Heart right ventricle (tissue), 16 donors: ENCODE measurements at regions not wholly inside any gene's neighbourhood (a gene's known extent, or its start where the extent isn't known, plus 50 kb on each side); places are given as distances from the start of the nearest gene placed in this dataset.
"Not testable (repeated sequence)": the region's sequence is repeated elsewhere in the genome, so short reads cannot be mapped to it uniquely, and the experiment has no call there.

Source experiments
- ATAC-seq, 8 donors: fragments of 200-7000 bp; cut with Tn5 transposase; one replicate each; pipeline ENCODE4 v1.9.1; 2020; ENCODE audit warnings: mild to moderate bottlenecking in 8 of 8, moderate library complexity in 8 of 8, moderate number of reproducible peaks in 1 of 8
- DNase-seq, 2 donors: peaks; one replicate each; pipeline ENCODE4 v3.0.0-alpha.2; 2020
- H3K27ac ChIP-seq, 10 donors: fragments of 200-600 bp; sonication (generic) in 2 of 10; one replicate each; pipeline versions ENCODE4 v1.5.0 to v1.8.0; 2020 to 2022; ENCODE audit warnings: mild to moderate bottlenecking in 3 of 10
- H3K27me3 ChIP-seq, 7 donors: fragments of 200-600 bp; one replicate each; pipeline ENCODE4 v1.8.0; 2021 to 2022; ENCODE audit warnings: mild to moderate bottlenecking in 2 of 7
- H3K36me3 ChIP-seq, 9 donors: fragments of 200-600 bp; sonication (generic) in 1 of 9; one replicate each; pipeline versions ENCODE4 v1.5.0 to v1.8.0; 2020 to 2022; ENCODE audit warnings: mild to moderate bottlenecking in 2 of 9
- H3K4me1 ChIP-seq, 9 donors: fragments of 200-600 bp; sonication (generic) in 1 of 9; one replicate each; pipeline versions ENCODE4 v1.5.0 to v1.8.0; 2020 to 2022; ENCODE audit warnings: mild to moderate bottlenecking in 4 of 9
- H3K4me3 ChIP-seq, 10 donors: fragments of 200-600 bp; sonication (generic) in 2 of 10; one replicate each; pipeline versions ENCODE4 v1.5.0 to v1.8.0; 2020 to 2022; ENCODE audit warnings: mild to moderate bottlenecking in 7 of 10, moderate library complexity in 2 of 10
- H3K9me3 ChIP-seq, 11 donors: fragments of 200-600 bp in 10 of 11; sonication (generic) in 2 of 11; one replicate each; pipeline versions ENCODE4 v1.5.0 to v1.8.0; 2013 to 2022; ENCODE audit warnings: mild to moderate bottlenecking in 2 of 11, control low read depth in 1 of 11, moderate library complexity in 1 of 11
- WGBS, 2 donors: extraction: QIAGEN DNeasy Blood & Tissue Kit; methylation state at CpG; one replicate each; pipeline ENCODE4 v1.1.7; 2013; ENCODE audit warnings: inconsistent platforms in 1 of 2; 5-methylcytosine and 5-hydroxymethylcytosine counted together
- intact Hi-C, 10 donors: fragments of 100-400 bp; cut with DNase I; formaldehyde crosslinking; loops; one replicate each; pipeline versions ENCODE4 v1.11.1 to v1.14.2; 2022
- TF ChIP-seq, protein P1 (sequence below), 9 donors: fragments of 200-600 bp; sonication (generic) in 2 of 9; IDR thresholded peaks; one replicate each; pipeline versions ENCODE4 v1.5.0 to v1.8.0; 2021 to 2022; ENCODE audit warnings: antibody characterized with exemption in 9 of 9, mild to moderate bottlenecking in 5 of 9, moderate library complexity in 1 of 9
- donor health status: Arrhythmogenic right ventricular cardiomyopathy.
- donor health status: ischemic (EF 13 %, LVEDD 7.1; RV severe dilation, severe dysfunction).
- donor health status: healthy with polysubstance abuse.
- donor health status: DM: no; HTN: yes; CAD: no.
- donor health status: DM: no; HTN: no; CAD: no.
- donor health status: ischemic (EF 25% LVEDD 6.9; RV normal size, moderate dysfunction).
- donor health status: ischemic (EF 25% LVEDD 5.7; RV mildly dilated, moderate dysfunction).
- donor health status: healthy.
- donor health status: DM: yes; HTN: yes; CAD: no.
- donor health status: Ischemic cardiomyopathy.
- donor health status: ischemic (EF 35%, LVEDD 5.7; RV mildly dilated, moderate dysfunction).
- donor health status: nonischemic (EF 11% LVEDD 7.7; RV severe dilation, severe dysfunction).
- donor health status: DM: yes; HTN: yes; CAD: no.
- donor health status: PGD.
- donor health status: ischemic (EF 29% LVEDD 5.4; RV normal size, mild dysfunction).
- donor health status: nonischemic (EF 23%, LVEDD 6.1; RV moderate dilation, normal function).

DNA sequence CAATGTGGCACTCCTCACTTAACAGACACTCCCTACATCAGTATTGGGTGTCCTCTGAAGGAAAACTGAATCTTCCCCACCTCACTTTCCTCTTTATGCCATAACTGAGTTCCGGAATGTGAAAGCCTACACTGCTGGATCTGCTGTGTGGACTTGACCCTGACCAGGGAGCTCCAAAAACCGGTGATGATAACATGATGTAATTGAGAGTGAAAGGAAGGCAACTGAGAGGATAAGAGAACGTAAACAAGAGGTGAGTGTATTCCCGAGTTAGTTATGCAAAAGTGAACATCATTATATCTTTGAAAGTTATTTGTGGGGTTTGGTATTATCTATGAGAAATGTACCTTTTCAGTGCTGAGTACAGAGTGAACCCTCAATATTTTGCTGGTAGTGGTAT lies 1794.8 kb downstream of the MRPL39 start:
- 65 to 68% methylated on average over 4 of the region's 4 CpGs for WGBS, 2 donors
- TF ChIP-seq, protein P1, sequence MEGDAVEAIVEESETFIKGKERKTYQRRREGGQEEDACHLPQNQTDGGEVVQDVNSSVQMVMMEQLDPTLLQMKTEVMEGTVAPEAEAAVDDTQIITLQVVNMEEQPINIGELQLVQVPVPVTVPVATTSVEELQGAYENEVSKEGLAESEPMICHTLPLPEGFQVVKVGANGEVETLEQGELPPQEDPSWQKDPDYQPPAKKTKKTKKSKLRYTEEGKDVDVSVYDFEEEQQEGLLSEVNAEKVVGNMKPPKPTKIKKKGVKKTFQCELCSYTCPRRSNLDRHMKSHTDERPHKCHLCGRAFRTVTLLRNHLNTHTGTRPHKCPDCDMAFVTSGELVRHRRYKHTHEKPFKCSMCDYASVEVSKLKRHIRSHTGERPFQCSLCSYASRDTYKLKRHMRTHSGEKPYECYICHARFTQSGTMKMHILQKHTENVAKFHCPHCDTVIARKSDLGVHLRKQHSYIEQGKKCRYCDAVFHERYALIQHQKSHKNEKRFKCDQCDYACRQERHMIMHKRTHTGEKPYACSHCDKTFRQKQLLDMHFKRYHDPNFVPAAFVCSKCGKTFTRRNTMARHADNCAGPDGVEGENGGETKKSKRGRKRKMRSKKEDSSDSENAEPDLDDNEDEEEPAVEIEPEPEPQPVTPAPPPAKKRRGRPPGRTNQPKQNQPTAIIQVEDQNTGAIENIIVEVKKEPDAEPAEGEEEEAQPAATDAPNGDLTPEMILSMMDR (IDR thresholded peaks at IDR 0.05), result no peak

DNA sequence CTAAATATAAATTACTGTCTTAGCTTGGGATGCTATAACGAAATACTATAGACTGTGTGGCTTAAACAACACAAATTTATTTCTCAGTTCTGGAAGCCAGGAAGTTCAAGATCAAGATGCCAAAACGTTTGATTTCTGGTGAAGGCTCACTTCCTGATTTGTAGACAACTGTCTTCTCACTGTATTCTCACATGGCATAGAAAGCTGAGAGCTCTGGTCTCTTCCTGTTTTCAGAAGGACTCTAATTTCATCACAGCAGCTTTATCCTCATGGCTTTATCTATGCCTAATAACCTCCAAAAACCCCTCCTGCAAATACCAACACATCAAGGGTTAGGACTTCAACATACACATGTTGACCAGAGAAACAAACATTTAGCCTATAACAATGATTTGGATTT lies 1795.5 kb downstream of the MRPL39 start:
- Histone ChIP-seq H3K36me3 (no peaks in the 10 kb centered on the region), H3K4me1 (no peaks in the 10 kb centered on the region), H3K9me3 (peaks cover 0 to 6% (median 0%) of the 10 kb centered on the region in 11 donors), H3K27ac (no peak overlapping the region), H3K27me3 (no peaks in the 10 kb centered on the region), H3K4me3 (no peak overlapping the region)
- DNase-seq, result no peak
- no peak for ATAC-seq
- intact Hi-C loops, result no loop called here
- 32 to 36% methylated on average over 2 of the region's 2 CpGs for WGBS, 2 donors
- TF ChIP-seq, protein P1 (IDR thresholded peaks at IDR 0.05), result no peak

More for the DNA sequence above, 1794.8 kb downstream of the MRPL39 start:
- no peak for ATAC-seq
- peaks cover 0 to 6% (median 0%) of the 10 kb centered on the region in 11 donors for H3K9me3 ChIP-seq
- no peak for DNase-seq
- no peak overlapping the region for H3K27ac ChIP-seq
- no peaks in the 10 kb centered on the region for H3K36me3 ChIP-seq
- no peaks in the 10 kb centered on the region for H3K27me3 ChIP-seq
- intact Hi-C loops, result no loop called here
- H3K4me3 ChIP-seq, result no peak overlapping the region
- no peaks in the 10 kb centered on the region for H3K4me1 ChIP-seq

DNA sequence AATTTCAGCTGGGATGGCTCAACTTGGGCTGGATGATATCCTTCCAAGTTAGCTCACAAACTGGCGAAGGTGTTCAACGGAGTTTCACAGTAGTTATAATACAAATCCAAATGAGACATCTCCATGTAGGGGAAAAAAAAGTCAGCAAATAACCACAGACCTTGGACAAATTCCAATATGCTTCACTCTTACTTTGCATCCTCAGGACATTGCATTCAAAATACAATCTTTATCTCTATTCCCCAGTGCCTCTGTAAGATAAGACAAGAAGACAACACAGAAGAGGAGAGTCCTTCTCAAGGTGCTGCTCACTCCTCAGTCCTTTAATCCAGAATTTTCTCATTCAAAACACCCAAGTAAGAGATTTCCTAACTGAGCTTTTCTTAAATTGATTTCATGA lies 1797.7 kb downstream of the MRPL39 start:
- Histone ChIP-seq H3K27me3 (no peaks in the 10 kb centered on the region), H3K27ac (no peak overlapping the region), H3K9me3 (peaks cover 0 to 6% (median 0%) of the 10 kb centered on the region in 11 donors), H3K4me1 (no peaks in the 10 kb centered on the region), H3K36me3 (no peaks in the 10 kb centered on the region), H3K4me3 (no peak overlapping the region)
- TF ChIP-seq, protein P1 (IDR thresholded peaks at IDR 0.05), result no peak
- ATAC-seq, result no peak
- DNase-seq, result no peak
- intact Hi-C loops, result no loop called here
- WGBS, 2 donors, result 70 to 89% methylated on average over 2 of the region's 2 CpGs

DNA sequence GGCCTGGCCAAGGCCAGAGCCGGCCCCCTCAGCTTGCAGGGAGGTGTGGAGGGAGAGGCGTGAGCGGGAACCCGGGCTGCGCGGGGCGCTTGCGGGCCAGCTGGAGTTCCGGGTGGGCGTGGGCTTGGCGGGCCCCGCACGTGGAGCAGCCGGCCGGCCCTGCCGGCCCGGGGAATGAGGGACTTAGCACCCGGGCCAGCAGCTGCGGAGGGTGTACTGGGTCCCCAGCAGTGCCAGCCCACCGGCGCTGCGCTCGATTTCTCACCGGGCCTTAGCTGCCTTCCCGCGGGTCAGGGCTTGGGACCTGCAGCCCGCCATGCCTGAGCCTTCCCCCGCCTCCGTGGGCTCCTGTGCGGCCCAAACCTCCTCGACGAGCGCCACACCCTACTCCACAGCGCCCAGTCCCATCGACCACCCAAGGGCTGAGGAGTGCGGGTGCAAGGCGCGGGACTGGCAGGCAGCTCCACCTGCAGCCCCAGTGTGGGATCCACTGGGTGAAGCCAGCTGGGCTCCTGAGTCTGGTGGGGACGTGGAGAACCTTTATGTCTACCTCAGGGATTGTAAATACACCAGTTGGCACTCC lies 1800.2 kb downstream of the MRPL39 start:
- H3K27ac ChIP-seq, H3K36me3 ChIP-seq, H3K27me3 ChIP-seq, DNase-seq, ATAC-seq, H3K4me3 ChIP-seq, H3K4me1 ChIP-seq, intact Hi-C loops, H3K9me3 ChIP-seq: not testable (repeated sequence)
- 91 to 93% methylated on average over 31 to 39 of the region's 39 CpGs for WGBS, 2 donors

DNA sequence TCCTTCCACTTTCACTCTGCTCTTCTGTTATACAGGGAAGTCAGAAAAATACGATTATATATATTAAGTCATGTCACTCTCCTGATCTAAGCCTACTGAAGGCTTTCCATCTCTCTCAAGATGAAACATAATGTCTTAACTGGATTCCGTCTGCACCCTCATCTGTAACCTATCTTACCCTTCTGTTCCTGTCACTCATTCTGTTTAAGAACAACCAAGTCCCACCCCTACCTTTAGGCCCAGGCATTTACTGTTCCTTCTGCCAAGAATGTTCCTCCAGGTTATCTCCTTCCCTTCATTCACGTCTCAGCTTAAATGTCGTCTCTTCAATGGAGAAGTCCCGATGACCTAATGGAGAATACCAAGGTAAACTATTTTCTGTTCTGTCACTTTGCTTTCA lies 1802.4 kb downstream of the MRPL39 start:
- intact Hi-C loops, result no loop called here
- WGBS, 2 donors, result 71 to 75% methylated on average over 5 of the region's 5 CpGs
- no peak for DNase-seq

More for the DNA sequence above, 1802.4 kb downstream of the MRPL39 start:
- no peaks in the 10 kb centered on the region for H3K36me3 ChIP-seq
- peaks cover 0 to 6% (median 0%) of the 10 kb centered on the region in 11 donors for H3K9me3 ChIP-seq
- no peak for ATAC-seq
- no peak overlapping the region for H3K4me3 ChIP-seq
- no peaks in the 10 kb centered on the region for H3K4me1 ChIP-seq
- no peaks in the 10 kb centered on the region for H3K27me3 ChIP-seq
- no peak overlapping the region for H3K27ac ChIP-seq
- TF ChIP-seq, protein P1 (IDR thresholded peaks at IDR 0.05), result no peak
